Neural cell (in vitro differentiated cells): ENCODE measurements at regions not wholly inside any gene's neighbourhood (a gene's known extent, or its start where the extent isn't known, plus 50 kb on each side); places are given as distances from the start of the nearest gene placed in this dataset.

ENCODE experiments used
- H2AFZ ChIP-seq: fragments of 200-600, 300-800 bp; sonication (generic), shearing (Covaris generic); 2 replicates; pipeline ENCODE4 v1.6.0; 2014; ENCODE audit warnings: low read depth, mild to moderate bottlenecking, antibody characterized with exemption, low read length, moderate library complexity
- H3F3A ChIP-seq: fragments of 200-600 bp; shearing (Covaris generic); 2 replicates; pipeline ENCODE4 v1.6.1; 2016; ENCODE audit warnings: mild to moderate bottlenecking, moderate library complexity, mixed read lengths, antibody characterized with exemption, low read length; ENCODE audit not compliant: insufficient read depth, poor library complexity, severe bottlenecking
- H3K27ac ChIP-seq: fragments of 200-600, 300-800 bp; sonication (generic), shearing (Covaris generic); 2 replicates; pipeline ENCODE4 v1.5.1; 2014; ENCODE audit warnings: mild to moderate bottlenecking, low read length, moderate library complexity
- H3K27me3 ChIP-seq: fragments of 300-800, 200-600 bp; sonication (generic), shearing (Covaris generic); 2 replicates; pipeline ENCODE4 v1.6.0; 2014; ENCODE audit warnings: mild to moderate bottlenecking, low read depth, low read length, moderate library complexity; ENCODE audit not compliant: insufficient read depth
- H3K36me3 ChIP-seq: fragments of 300-800, 200-600 bp; sonication (generic), shearing (Covaris generic); 2 replicates; pipeline ENCODE4 v1.5.1; 2014; ENCODE audit warnings: mild to moderate bottlenecking, antibody characterized with exemption, low read length, moderate library complexity; ENCODE audit not compliant: insufficient read depth
- H3K4me2 ChIP-seq: fragments of 300-800, 200-600 bp; sonication (generic), shearing (Covaris generic); 2 replicates; pipeline ENCODE4 v1.6.0; 2014; ENCODE audit warnings: mild to moderate bottlenecking, low read length
- H3K4me3 ChIP-seq: fragments of 300-800, 200-600 bp; sonication (generic), shearing (Covaris generic); 2 replicates; pipeline ENCODE4 v1.5.1; 2014; ENCODE audit warnings: mild to moderate bottlenecking, low read length, moderate library complexity
- H3K79me2 ChIP-seq: fragments of 200-600 bp; shearing (Covaris generic); replicated peaks from 2 replicates; pipeline ENCODE4 v1.6.0; 2014; ENCODE audit warnings: mild to moderate bottlenecking, low read length, moderate library complexity; ENCODE audit not compliant: insufficient read depth
- H3K9ac ChIP-seq: fragments of 300-800, 200-600 bp; sonication (generic), shearing (Covaris generic); 2 replicates; pipeline ENCODE4 v1.6.1; 2016; ENCODE audit warnings: mild to moderate bottlenecking, low read length, mixed read lengths
- H3K9me2 ChIP-seq: fragments of 200-600 bp; shearing (Covaris generic); 2 replicates; pipeline ENCODE4 v1.6.1; 2016; ENCODE audit warnings: mild to moderate bottlenecking, low read length, mixed read lengths; ENCODE audit not compliant: insufficient read depth
- H3K9me3 ChIP-seq: fragments of 200-600, 300-800 bp; sonication (generic), shearing (Covaris generic); 2 replicates; pipeline ENCODE4 v1.6.1; 2016; ENCODE audit warnings: mild to moderate bottlenecking, mixed run types, low read length, moderate library complexity, mixed read lengths
- H4K20me1 ChIP-seq: fragments of 200-600 bp; shearing (Covaris generic); 2 replicates; pipeline ENCODE4 v1.6.1; 2016; ENCODE audit warnings: mild to moderate bottlenecking, mixed run types; ENCODE audit not compliant: insufficient read depth
- EP300 ChIP-seq: fragments of 450-650 bp; conservative IDR thresholded peaks from 2 replicates; pipeline ENCODE4 v1.6.1; 2014; ENCODE audit warnings: antibody characterized with exemption, mild to moderate bottlenecking, moderate library complexity; ENCODE audit not compliant: poor library complexity, severe bottlenecking
- EZH2 ChIP-seq: fragments of 200-600, 300-800 bp; shearing (Covaris generic), sonication (generic); IDR thresholded peaks from 2 replicates; pipeline ENCODE4 v1.6.1; 2014; ENCODE audit warnings: antibody characterized with exemption, low read length, borderline replicate concordance, mild to moderate bottlenecking; ENCODE audit not compliant: insufficient read depth, poor library complexity, severe bottlenecking
- MXI1 ChIP-seq: fragments of 450-650 bp; conservative IDR thresholded peaks from 2 replicates; pipeline ENCODE4 v1.6.1; 2014; ENCODE audit warnings: antibody characterized with exemption, mild to moderate bottlenecking; ENCODE audit not compliant: poor library complexity, severe bottlenecking
- POLR2AphosphoS5 ChIP-seq: IDR thresholded peaks from 2 replicates; pipeline ENCODE4 v1.6.1; 2012
- RAD21 ChIP-seq: fragments of 450-650 bp; conservative IDR thresholded peaks from 2 replicates; pipeline ENCODE4 v1.6.1; 2014; ENCODE audit warnings: antibody characterized with exemption, mild to moderate bottlenecking, moderate library complexity
- TAF1 ChIP-seq: IDR thresholded peaks from 2 replicates; pipeline ENCODE4 v1.6.1; 2012; ENCODE audit warnings: low read depth
- TF ChIP-seq, protein P1 (sequence below): fragments of 450-650 bp; IDR thresholded peaks from 2 replicates; pipeline ENCODE4 v1.5.1; 2014; ENCODE audit warnings: antibody characterized with exemption, mild to moderate bottlenecking, moderate library complexity; ENCODE audit not compliant: poor library complexity, severe bottlenecking
- TF ChIP-seq, protein P2 (sequence below): IDR thresholded peaks from 2 replicates; pipeline ENCODE4 v1.6.1; 2012; ENCODE audit warnings: borderline replicate concordance

DNA sequence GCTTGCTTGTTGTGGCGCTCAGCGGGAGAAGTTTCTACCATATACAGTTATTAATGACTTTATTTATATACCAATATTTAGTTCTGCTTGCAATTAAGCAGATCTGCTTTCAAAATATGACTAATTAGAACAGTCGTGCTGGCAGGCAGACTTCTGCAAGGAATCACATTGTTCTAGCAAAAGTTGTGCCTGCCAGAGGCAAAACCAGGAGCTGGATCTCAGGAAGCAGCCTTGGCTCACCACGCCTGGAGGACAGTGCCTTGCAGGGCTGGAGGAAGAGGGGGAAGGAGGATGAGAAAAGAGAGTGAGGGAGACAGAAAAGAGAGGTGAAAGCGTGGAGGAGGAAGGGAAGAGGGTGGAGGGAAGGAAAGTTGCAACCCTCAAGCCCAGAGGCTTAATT is 160.3 kb downstream of the NUP210 start:
- Histone ChIP-seq H3K9me3 (no peaks in the 10 kb centered on the region), H3K9me2 (no peaks in the 10 kb centered on the region), H3K27me3 (no peaks in the 10 kb centered on the region), H3K4me2 (no peak overlapping the region), H3K79me2 (no peaks in the 10 kb centered on the region), H3F3A (no peaks in the 10 kb centered on the region), H3K4me3 (no peak overlapping the region), H2AFZ (no peak overlapping the region), H3K27ac (no peak overlapping the region), H4K20me1 (no peaks in the 10 kb centered on the region), H3K9ac (no peak overlapping the region), H3K36me3 (no peaks in the 10 kb centered on the region)
- no peak for TF ChIP-seq RAD21
- TF ChIP-seq TAF1 = no peak
- no peak for TF ChIP-seq POLR2AphosphoS5
- TF ChIP-seq EP300 = no peak
- TF ChIP-seq, protein P1, sequence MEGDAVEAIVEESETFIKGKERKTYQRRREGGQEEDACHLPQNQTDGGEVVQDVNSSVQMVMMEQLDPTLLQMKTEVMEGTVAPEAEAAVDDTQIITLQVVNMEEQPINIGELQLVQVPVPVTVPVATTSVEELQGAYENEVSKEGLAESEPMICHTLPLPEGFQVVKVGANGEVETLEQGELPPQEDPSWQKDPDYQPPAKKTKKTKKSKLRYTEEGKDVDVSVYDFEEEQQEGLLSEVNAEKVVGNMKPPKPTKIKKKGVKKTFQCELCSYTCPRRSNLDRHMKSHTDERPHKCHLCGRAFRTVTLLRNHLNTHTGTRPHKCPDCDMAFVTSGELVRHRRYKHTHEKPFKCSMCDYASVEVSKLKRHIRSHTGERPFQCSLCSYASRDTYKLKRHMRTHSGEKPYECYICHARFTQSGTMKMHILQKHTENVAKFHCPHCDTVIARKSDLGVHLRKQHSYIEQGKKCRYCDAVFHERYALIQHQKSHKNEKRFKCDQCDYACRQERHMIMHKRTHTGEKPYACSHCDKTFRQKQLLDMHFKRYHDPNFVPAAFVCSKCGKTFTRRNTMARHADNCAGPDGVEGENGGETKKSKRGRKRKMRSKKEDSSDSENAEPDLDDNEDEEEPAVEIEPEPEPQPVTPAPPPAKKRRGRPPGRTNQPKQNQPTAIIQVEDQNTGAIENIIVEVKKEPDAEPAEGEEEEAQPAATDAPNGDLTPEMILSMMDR = no peak
- TF ChIP-seq, protein P2, sequence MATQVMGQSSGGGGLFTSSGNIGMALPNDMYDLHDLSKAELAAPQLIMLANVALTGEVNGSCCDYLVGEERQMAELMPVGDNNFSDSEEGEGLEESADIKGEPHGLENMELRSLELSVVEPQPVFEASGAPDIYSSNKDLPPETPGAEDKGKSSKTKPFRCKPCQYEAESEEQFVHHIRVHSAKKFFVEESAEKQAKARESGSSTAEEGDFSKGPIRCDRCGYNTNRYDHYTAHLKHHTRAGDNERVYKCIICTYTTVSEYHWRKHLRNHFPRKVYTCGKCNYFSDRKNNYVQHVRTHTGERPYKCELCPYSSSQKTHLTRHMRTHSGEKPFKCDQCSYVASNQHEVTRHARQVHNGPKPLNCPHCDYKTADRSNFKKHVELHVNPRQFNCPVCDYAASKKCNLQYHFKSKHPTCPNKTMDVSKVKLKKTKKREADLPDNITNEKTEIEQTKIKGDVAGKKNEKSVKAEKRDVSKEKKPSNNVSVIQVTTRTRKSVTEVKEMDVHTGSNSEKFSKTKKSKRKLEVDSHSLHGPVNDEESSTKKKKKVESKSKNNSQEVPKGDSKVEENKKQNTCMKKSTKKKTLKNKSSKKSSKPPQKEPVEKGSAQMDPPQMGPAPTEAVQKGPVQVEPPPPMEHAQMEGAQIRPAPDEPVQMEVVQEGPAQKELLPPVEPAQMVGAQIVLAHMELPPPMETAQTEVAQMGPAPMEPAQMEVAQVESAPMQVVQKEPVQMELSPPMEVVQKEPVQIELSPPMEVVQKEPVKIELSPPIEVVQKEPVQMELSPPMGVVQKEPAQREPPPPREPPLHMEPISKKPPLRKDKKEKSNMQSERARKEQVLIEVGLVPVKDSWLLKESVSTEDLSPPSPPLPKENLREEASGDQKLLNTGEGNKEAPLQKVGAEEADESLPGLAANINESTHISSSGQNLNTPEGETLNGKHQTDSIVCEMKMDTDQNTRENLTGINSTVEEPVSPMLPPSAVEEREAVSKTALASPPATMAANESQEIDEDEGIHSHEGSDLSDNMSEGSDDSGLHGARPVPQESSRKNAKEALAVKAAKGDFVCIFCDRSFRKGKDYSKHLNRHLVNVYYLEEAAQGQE = no peak
- TF ChIP-seq EZH2 = no peak

DNA sequence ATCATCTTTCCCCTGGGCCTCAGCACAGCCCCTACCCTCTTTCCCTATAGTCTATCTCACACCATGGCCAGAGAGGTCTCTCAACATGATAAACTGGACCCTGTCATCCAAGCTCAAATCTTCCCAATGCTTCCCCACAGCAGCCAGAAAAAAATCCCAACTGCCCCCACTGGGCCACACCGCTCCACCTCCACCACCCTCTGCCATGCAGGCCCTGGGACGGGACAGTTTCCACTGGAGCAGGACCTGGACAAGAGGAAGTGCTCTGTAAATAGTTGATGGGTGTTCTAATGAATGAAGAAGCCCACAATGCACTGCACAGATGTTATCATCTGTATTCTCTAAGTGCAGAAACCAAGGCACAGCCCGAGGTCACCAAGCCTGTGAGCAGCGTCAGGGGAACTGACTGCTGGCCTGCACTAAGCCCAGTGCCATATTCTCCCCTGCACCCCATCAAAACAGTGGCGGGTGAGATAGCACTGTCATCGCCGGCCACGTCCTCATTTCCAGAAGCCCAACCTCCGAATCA is 161.1 kb downstream of the NUP210 start:
- no peaks in the 10 kb centered on the region for H3K9me2 ChIP-seq
- H3K79me2 ChIP-seq = no peaks in the 10 kb centered on the region
- no peaks in the 10 kb centered on the region for H3K27me3 ChIP-seq
- no peak overlapping the region for H2AFZ ChIP-seq
- H3K27ac ChIP-seq = no peak overlapping the region
- H3F3A ChIP-seq = no peaks in the 10 kb centered on the region
- no peak overlapping the region for H3K4me3 ChIP-seq
- no peaks in the 10 kb centered on the region for H3K9me3 ChIP-seq
- H3K9ac ChIP-seq = no peak overlapping the region
- no peaks in the 10 kb centered on the region for H4K20me1 ChIP-seq
- TF ChIP-seq, protein P2 = no peak
- TF ChIP-seq POLR2AphosphoS5 (no peak), MXI1 (no peak), EP300 (no peak), RAD21 (no peak)
- H3K36me3 ChIP-seq = no peaks in the 10 kb centered on the region
- no peak overlapping the region for H3K4me2 ChIP-seq
